ENCODE measurements at regions not wholly inside any gene's neighbourhood (a gene's known extent, or its start where the extent isn't known, plus 50 kb on each side); places are given as distances from the start of the nearest gene placed in this dataset.

DNA sequence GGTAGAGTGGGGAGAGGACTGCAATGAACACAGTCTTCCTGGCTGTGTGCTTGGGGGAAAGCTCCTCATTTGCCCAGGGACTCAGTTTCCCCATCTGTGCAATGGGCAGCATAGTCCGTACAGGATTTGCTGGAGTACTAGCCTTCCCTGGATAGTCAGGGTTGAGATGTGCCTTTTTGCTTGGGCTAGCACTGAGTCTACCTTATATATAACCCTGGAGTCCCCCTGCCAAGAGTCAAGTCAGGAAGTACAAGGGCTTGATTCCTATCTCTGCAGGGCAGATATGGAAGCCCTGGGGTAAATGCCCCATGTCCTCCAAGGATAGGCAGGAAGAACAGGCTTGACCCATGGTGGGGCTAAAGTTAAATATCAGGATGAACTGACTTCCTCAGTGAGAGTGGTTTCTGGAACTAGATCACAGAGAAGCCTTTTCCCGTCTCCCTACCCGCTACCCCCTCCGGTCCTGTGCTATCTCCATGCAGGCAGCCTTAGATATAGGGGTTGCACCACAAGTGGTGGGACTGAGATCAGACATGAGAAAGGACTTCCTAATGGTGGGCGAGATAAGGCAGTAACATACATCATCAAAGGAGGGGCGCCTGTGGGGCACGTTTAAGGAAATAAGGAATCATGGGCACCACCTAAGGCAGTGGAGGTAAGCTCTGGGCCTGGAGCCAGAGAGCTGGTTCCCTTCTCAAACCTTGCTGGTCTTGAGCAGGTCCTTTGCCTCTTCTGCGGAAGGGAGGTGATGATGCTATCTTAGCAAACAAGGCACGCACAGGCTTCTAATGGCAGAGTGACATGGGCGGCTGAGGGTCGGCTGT, 157.9 kb downstream of the MRPL14 start (continued):
- TF ChIP-seq, protein P1, sequence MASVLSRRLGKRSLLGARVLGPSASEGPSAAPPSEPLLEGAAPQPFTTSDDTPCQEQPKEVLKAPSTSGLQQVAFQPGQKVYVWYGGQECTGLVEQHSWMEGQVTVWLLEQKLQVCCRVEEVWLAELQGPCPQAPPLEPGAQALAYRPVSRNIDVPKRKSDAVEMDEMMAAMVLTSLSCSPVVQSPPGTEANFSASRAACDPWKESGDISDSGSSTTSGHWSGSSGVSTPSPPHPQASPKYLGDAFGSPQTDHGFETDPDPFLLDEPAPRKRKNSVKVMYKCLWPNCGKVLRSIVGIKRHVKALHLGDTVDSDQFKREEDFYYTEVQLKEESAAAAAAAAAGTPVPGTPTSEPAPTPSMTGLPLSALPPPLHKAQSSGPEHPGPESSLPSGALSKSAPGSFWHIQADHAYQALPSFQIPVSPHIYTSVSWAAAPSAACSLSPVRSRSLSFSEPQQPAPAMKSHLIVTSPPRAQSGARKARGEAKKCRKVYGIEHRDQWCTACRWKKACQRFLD (CRISPR knock-in tag; IDR thresholded peaks at IDR 0.05) = peak; percentile 88; the same call in 1 of the 2 replicates
- TF ChIP-seq THAP7 (CRISPR knock-in tag; IDR thresholded peaks at IDR 0.05) (no peak), SMAD3 (CRISPR knock-in tag; conservative IDR thresholded peaks at IDR 0.05) (0 out of 2 replicates have a peak, but pooled peaks have one; percentile 66), MLLT1 (IDR thresholded peaks at IDR 0.05) (peak in 1 of 2 experiments; percentile 59; a peak in 1 of 4 replicates), CHD1 (IDR thresholded peaks at IDR 0.05; ENCODE audit: low read length) (no peak), CBFA2T3 (IDR thresholded peaks at IDR 0.05) (peak; percentile 98), MTA2 (IDR thresholded peaks at IDR 0.05; ENCODE audit: low read depth) (peak; percentile 80), ETS1 (conservative IDR thresholded peaks at IDR 0.05; ENCODE audit: control insufficient read depth, low read depth, low read length) (no peak), CC2D1A (IDR thresholded peaks at IDR 0.05) (peak; percentile 84; the same call in 1 of the 2 replicates), BHLHE40 (IDR thresholded peaks at IDR 0.05; ENCODE audit: low read length) (peak; percentile 89), ZNF184 (CRISPR knock-in tag; IDR thresholded peaks at IDR 0.05) (no peak), CTBP1 (IDR thresholded peaks at IDR 0.05; ENCODE audit: borderline replicate concordance) (peak; percentile 83), NCOA1 (IDR thresholded peaks at IDR 0.05; ENCODE audit: low read depth) (peak; percentile 59; the same call in 1 of the 2 replicates), KDM5B (IDR thresholded peaks at IDR 0.05; ENCODE audit: insufficient replicate concordance, low read depth, low read length) (peak; percentile 48), SMARCA4 (IDR thresholded peaks at IDR 0.05) (peak; percentile 93), HDAC2 (IDR thresholded peaks at IDR 0.05) (peak; percentile 84), NBN (IDR thresholded peaks at IDR 0.05; ENCODE audit: low read depth) (peak; percentile 80), ASH1L (IDR thresholded peaks at IDR 0.05; ENCODE audit: borderline replicate concordance, low read depth, partially characterized antibody) (no peak), PYGO2 (tag; IDR thresholded peaks at IDR 0.05) (0 out of 2 replicates have a peak, but pooled peaks have one; percentile 35), ARID2 (IDR thresholded peaks at IDR 0.05) (no peak), MED1 (CRISPR knock-in tag; IDR thresholded peaks at IDR 0.05; ENCODE audit: borderline replicate concordance) (no peak), CHCHD3 (CRISPR knock-in tag; IDR thresholded peaks at IDR 0.05) (no peak; the same call in 1 of the 2 replicates)

Data from K562 (cell line).